ENCODE measurements at regions not wholly inside any gene's neighbourhood (a gene's known extent, or its start where the extent isn't known, plus 50 kb on each side); places are given as distances from the start of the nearest gene placed in this dataset.
A peak's percentile ranks its signal among the peaks of the same experiment; 100 is the strongest.
"Not testable (repeated sequence)": the region's sequence is repeated elsewhere in the genome, so short reads cannot be mapped to it uniquely, and the experiment has no call there.

DNA sequence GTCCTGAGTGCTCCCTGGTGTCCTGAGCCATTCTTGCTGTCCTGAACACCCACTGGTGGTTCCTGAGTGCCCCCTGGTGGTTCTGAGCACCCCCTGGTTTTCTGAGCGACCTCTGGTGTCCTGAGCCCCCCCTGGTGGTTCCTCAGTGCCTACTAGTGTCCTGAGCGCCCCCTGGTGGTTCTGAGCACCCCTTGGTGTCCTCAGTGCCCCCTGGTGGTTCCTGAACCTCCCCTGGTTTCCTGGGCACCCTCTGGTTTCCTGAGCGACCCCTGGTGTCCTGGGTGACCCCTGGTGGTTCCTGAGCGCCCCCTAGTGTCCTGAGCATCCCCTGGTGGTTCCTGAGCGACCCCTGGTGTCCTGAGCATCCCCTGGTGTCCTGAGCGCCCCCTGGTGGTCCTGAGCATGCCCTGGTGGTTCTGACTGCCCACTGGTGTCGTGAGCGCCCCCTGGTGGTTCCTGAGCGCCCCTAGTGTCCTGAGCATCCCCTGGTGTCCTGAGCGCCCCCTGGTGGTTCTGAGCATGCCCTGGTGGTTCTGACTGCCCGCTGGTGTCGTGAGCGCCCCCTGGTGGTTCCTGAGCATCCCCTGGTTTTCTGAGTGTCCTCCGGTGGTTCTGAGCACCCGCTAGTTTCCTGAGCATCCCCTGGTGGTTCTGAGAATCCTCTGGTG is 473.1 kb downstream of the TMEM121 start:
- TF ChIP-seq, protein P1, sequence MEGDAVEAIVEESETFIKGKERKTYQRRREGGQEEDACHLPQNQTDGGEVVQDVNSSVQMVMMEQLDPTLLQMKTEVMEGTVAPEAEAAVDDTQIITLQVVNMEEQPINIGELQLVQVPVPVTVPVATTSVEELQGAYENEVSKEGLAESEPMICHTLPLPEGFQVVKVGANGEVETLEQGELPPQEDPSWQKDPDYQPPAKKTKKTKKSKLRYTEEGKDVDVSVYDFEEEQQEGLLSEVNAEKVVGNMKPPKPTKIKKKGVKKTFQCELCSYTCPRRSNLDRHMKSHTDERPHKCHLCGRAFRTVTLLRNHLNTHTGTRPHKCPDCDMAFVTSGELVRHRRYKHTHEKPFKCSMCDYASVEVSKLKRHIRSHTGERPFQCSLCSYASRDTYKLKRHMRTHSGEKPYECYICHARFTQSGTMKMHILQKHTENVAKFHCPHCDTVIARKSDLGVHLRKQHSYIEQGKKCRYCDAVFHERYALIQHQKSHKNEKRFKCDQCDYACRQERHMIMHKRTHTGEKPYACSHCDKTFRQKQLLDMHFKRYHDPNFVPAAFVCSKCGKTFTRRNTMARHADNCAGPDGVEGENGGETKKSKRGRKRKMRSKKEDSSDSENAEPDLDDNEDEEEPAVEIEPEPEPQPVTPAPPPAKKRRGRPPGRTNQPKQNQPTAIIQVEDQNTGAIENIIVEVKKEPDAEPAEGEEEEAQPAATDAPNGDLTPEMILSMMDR (IDR thresholded peaks at IDR 0.05): peak; percentile 73
- Mint-ChIP-seq H3K27me3 (ENCODE audit: insufficient read depth) (peaks cover 2% of the 10 kb centered on the region; the same call in 1 of the 2 replicates), H3K4me1 (ENCODE audit: low read depth) (peaks cover 15% of the 10 kb centered on the region; the same call in 1 of the 2 replicates)

DNA sequence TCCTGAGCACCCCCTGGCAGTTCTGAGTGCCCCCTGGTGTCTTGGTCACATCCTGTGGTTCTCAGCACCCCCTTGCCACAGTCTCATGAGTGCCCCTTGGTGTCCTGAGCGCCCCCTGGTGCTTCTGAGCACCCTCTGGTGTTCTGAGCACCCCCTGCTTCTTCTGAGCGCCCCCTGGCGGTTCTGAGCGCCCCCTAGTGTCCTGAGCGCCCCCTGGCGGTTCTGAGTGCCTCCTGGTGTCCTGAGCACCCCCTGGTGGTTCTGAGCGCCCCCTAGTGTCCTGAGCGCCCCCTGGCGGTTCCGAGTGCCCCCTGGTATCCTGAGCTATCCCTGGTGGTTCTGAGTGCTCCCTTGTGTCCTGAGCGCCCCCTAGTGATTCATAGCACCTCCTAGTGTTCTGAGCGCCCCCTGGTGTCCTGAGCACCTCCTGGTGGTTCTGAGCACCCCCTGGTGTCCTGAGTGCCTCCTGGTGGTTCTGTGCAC is 473.7 kb downstream of the TMEM121 start:
- DNase-seq; H3K36me3 Mint-ChIP-seq (ENCODE audit: low read depth); H3K27ac Mint-ChIP-seq; H3K4me3 Mint-ChIP-seq; H3K27me3 Mint-ChIP-seq (ENCODE audit: insufficient read depth); H3K4me1 Mint-ChIP-seq (ENCODE audit: low read depth): not testable (repeated sequence)
- peaks cover 30% of the 10 kb centered on the region for H3K9me3 Mint-ChIP-seq

More for the DNA sequence above, 473.1 kb downstream of the TMEM121 start:
- H3K27ac Mint-ChIP-seq: no peak overlapping the region
- H3K4me3 Mint-ChIP-seq: no peak overlapping the region
- no peaks in the 10 kb centered on the region; the same call in 1 of the 2 replicates for H3K36me3 Mint-ChIP-seq (ENCODE audit: low read depth)
- DNase-seq: no peak
- H3K9me3 Mint-ChIP-seq: peaks cover 30% of the 10 kb centered on the region

DNA sequence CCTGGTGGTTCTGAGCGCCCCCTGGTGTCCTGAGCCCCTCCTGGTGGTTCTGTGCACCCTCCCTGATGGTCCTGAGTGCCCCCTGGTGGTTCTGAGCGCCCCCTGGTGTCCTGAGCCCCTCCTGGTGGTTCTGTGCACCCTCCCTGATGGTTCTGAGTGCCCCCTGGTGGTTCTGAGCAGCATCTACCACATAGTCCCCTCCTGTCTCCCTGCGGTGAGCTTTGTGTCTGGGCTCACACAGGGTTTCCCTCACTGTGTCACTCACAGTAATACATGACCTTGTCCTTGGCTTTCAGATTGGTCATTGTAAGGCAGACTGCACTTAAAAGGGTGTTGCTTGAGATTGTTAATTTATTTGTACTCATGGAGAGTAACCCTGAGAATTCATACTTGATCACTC is 474.9 kb downstream of the TMEM121 start:
- H3K4me1 Mint-ChIP-seq (ENCODE audit: low read depth); H3K27ac Mint-ChIP-seq; DNase-seq; H3K27me3 Mint-ChIP-seq (ENCODE audit: insufficient read depth); H3K4me3 Mint-ChIP-seq; H3K36me3 Mint-ChIP-seq (ENCODE audit: low read depth): not testable (repeated sequence)
- peaks cover 30% of the 10 kb centered on the region for H3K9me3 Mint-ChIP-seq

- no peak overlapping the region for H3K4me3 Mint-ChIP-seq
- H3K27ac Mint-ChIP-seq: no peak overlapping the region
- no peaks in the 10 kb centered on the region; the same call in 1 of the 2 replicates for H3K4me1 Mint-ChIP-seq (ENCODE audit: low read depth)
- H3K9me3 Mint-ChIP-seq: peaks cover 39% of the 10 kb centered on the region
- peaks cover 4% of the 10 kb centered on the region; the same call in 1 of the 2 replicates for H3K36me3 Mint-ChIP-seq (ENCODE audit: low read depth)
- H3K27me3 Mint-ChIP-seq (ENCODE audit: insufficient read depth): peaks cover 3% of the 10 kb centered on the region
- TF ChIP-seq, protein P1 (IDR thresholded peaks at IDR 0.05): no peak
- DNase-seq: no peak
Measured at GRCh38 chr14:106003351-106003750, 477.0 kb downstream of the TMEM121 start.

DNA sequence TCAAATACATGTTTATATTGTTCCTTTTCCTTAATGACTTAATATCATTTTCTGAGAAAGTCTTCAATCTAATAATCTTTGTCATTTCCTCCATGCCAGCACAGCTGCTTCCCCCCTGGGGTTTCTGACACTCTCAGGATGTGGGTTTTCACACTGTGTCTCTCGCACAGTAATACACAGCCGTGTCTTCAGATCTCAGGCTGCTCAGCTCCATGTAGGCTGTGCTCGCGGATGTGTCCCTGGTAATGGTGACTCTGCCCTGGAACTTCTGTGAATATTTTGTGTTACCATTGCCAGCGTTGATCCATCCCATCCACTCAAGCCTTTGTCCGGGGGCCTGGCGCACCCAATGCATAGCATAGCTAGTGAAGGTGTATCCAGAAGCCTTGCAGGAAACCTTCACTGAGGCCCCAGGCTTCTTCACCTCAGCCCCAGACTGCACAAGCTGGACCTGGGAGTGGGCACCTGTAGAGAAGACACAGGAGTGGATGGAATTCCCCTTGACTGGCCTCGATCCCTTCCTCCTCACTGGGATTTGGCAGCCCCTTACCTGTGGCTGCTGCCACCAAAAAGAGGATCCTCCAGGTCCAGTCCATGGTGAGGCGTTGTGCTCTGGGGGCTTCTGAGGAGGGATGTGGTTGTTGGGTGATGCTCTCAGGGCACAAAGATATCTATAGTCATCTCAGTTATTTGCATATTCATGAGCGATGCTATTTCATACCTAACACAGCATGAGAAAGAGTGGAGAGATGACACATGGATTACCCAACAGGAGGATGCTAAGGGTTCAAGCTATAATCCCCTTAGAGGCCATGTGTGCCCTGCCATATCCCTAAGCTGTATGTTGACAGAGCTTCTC is 478.8 kb downstream of the TMEM121 start:
- not testable (repeated sequence) for H3K27me3 Mint-ChIP-seq (ENCODE audit: insufficient read depth); H3K4me3 Mint-ChIP-seq; H3K4me1 Mint-ChIP-seq (ENCODE audit: low read depth); H3K36me3 Mint-ChIP-seq (ENCODE audit: low read depth); DNase-seq; H3K27ac Mint-ChIP-seq
- peaks cover 32% of the 10 kb centered on the region for H3K9me3 Mint-ChIP-seq

GRCh38 chr14:106006043-106006442 is 479.7 kb downstream of the TMEM121 start:
- not testable (repeated sequence) for DNase-seq; H3K4me3 Mint-ChIP-seq; H3K27ac Mint-ChIP-seq; H3K27me3 Mint-ChIP-seq (ENCODE audit: insufficient read depth); H3K36me3 Mint-ChIP-seq (ENCODE audit: low read depth); H3K4me1 Mint-ChIP-seq (ENCODE audit: low read depth)
- H3K9me3 Mint-ChIP-seq: peaks cover 34% of the 10 kb centered on the region
- TF ChIP-seq, protein P1 (IDR thresholded peaks at IDR 0.05): peak; percentile 61

DNA sequence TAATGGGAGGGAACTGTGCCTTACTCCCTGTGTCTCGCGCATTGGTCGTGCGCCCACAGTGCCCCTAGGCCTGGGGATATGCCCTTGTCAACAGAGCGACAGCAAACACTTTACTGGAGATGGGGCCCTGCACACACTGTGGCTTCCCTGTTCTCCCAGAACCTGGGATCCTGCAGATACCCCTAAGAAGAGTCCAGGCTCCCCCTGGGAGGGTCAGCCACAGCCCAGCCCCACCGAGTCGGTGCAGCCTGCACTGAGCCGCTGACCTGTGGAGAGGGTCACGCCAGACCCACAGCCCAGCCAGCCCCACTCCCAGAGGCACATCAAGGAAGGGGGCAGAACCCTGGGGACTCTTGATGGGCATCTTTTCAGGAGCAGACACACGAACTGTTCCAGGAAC is 480.3 kb downstream of the TMEM121 start:
- H3K36me3 Mint-ChIP-seq (ENCODE audit: low read depth); H3K4me3 Mint-ChIP-seq; H3K27ac Mint-ChIP-seq; H3K4me1 Mint-ChIP-seq (ENCODE audit: low read depth); H3K27me3 Mint-ChIP-seq (ENCODE audit: insufficient read depth); DNase-seq: not testable (repeated sequence)
- H3K9me3 Mint-ChIP-seq: peaks cover 28% of the 10 kb centered on the region
